EL (cell line): ENCODE measurements at regions not wholly inside any gene's neighbourhood (a gene's known extent, or its start where the extent isn't known, plus 50 kb on each side); places are given as distances from the start of the nearest gene placed in this dataset.

Source experiments
- DNase-seq: peaks from one replicate; pipeline ENCODE4 v3.0.0-alpha.2; 2016

DNA sequence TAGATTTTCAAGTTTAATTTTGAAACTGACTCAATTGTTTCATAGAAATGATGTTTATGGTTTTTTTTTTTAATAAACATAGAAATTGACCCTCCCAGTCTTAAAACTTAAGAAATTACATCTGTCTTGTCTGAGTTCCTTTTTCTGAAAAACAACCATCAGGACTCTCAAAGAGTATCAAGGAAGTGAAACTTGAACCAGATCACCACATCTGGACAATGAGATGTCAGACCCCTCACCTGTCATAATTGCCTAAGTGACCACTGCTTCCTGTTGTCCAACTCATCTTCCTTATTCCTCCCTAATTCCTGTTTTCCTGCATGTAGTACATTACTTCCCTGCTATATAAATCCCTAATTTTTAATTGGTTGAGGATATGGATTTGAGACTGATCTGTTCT, 441.5 kb upstream of the ARHGEF26 start:
- DNase-seq: no peak

DNA sequence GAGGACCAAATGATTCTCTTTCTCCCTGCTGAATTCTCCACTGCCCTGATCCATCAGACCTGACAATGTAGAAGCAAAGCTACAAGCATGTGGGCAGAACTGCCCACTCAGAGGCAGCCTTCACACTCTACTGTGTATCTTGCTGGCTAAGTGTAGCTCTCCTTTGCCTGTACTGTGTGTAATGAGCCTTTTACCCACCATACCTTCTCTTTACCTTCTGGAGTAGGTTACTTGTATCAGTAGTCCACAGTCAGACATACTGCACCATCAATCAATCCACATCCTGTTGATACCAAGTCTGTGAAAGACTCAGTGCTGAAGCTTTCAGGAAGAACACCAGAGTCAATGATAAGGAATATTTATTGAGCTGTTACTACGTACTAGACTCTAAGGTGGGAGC, 440.7 kb upstream of the ARHGEF26 start:
- DNase-seq: no peak

DNA sequence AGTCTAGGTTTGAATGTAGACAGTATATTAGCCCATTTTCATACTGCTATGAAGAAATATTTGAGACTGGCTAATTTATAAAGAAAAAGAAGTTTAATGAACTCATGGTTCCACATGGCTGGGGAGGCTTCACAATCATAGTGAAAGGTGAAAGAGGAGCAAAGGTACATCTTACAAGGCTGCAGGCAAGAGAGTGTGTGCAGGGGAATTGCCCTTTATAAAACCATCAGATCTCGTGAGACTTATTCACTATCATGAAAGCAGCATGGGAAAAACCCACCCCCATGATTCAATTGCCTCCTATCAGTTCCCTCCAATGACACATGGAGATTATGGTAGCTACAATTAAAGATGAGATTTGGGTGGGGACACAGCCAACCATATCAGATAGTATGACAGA, 440.1 kb upstream of the ARHGEF26 start:
- no peak for DNase-seq

DNA sequence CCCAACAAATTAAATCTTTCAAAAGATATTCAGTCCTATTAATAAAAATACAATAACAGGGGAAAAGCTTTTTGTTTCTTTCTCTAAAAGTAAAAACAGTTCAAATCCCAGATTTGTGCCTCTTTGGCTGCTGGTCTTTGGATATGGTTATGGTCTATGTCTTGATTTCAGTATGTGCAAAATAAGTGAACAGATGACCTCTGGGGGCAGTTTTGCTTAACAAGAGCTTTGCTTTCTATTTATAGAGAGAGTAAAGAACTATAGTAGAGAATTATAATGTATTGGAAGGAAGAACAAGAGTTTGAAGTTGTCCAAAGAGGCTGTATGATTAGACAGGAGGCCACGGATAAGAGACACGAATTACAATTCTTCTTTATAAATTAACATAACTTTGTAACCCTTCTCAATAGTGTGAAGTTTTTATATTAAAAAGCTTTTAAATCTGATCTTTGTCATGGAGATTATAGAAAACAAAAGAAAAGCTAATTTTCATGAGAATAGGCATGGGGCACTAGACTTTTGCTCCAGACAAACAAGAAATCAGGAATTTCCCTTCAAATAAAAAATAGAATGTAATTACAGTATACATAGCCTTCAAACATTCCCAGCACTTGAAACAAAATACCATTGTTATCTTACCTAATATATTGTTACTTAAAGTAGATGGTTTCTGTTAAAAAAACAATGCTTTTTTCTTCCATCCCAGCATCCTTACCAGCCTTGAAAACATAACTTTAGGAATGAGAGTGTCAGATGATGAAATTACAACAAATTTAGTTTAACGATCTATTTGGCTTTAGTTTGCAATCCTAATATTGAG, 432.7 kb upstream of the ARHGEF26 start:
- no peak for DNase-seq

DNA sequence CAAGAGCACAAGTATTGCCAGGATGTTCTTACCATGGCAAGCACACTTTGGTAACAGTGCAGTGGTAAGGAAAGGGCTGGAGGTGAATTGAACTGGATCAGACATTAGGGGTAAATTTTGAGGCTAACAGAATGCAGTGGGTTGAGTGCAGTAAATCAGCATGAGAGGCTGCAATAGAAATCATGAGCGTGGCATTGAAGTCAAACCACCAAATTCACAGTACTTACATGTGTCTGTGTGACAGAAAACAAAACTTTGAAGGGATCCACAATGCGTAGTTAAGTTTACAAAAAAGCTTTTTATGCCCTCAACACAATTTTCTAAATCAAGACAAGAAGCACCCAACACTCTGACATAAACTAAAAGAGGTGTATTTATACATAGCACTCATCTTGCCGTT, 428.0 kb upstream of the ARHGEF26 start:
- no peak for DNase-seq

DNA sequence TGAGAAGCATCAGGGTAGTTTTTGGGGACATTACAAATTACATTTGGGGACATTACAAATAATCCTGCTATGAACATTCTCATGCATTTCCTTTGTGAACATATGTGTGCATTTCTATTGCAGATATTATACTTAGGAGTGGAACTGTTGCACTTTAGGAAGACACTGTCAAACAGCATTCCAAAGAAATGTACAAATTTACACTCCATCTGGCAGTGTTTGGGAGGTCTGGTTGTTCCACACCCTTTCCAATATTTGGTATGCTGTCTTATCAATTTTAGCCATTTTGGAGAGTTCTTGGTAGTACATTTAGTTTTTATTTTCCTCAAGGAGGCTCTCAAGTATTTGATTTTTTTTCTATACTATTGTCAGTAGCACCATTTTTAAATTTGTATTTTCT, 419.1 kb upstream of the ARHGEF26 start:
- DNase-seq: no peak

DNA sequence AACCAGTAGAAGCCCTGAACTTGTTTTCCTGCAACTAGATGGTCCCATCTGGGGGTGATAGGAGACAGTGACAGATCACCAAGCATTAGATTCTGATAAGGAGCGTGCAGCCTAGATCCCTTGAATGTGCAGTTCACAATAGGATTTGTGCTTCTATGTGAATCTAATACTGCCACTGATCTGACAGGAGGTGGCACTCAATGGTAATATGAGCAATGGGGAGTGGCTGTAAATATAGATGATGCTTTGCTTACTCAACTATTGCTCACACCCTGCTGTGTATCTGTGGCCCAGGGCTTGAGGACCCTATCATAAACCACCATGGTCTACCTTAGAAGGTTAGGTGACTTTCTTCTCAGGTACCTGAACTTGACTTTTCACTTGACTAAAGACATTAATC, 417.1 kb upstream of the ARHGEF26 start:
- DNase-seq: no peak

DNA sequence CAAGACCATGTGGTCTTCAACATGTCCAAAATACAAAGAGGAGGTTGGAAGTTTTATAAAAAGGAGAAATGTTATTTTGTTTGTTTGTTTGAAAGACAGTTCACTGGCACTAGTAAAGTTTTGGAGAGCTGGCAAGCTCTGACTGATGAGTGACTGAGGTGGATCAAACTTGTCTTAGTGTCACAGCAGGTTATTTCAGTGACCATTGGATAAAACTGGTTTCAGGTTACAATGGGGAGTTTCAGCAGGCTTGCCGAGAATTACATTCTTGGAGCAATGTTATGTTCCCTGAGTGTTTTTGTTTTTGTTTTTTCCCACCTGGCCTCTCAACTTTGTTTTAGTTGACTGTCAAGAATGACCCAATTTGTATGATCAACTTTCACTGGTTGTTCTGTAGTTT, 414.5 kb upstream of the ARHGEF26 start:
- no peak for DNase-seq

DNA sequence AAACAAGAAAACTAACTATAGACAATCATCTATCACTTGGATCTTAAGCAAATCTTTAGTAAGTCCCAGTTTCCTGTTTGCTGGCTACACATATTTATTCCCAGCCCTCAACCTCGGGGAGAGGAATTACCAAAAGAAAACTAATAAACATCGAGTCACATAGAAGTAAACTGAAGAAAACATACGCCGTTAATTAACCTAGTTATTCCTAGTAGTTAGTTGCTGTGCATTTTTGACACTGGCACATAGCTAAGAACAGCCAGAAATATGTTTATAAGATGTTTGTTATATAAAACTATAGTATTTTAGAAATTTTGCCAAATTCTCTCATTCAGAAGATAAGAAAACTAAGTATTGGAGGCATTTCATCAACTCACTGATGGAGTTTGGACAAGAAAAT, 407.2 kb upstream of the ARHGEF26 start:
- no peak for DNase-seq

DNA sequence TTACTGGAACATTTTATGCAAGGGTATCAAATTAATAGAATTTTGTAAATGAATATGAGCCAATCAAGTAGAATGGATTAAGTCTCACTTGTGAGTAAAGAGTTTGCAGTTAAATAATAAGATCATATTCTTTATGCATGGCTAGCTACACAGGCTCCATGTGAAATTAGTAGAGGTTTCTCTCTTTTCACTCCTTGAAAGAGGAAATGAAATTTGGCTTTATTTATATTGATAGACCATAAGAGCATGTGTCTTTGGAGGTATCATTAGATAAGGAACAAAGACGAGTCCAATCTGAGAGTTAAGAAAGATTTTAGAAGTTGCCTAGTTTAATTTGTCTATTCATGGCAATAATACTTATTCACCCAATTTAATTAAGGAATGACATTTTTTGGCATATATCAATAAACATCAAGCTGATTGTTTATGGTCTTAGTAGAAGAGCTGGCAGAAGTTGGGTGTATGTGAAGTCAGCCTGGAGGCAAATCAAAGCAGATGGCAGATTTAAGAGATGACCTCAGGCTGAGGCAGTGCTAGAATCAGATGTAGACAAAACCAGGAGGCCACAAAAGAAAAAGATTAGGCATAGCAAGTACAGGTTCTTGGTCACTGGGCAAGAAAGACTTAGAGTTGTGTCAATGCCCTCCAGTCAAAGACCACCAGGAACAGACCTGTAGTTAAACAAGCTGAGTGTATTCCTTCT, 406.5 kb upstream of the ARHGEF26 start:
- DNase-seq: no peak

DNA sequence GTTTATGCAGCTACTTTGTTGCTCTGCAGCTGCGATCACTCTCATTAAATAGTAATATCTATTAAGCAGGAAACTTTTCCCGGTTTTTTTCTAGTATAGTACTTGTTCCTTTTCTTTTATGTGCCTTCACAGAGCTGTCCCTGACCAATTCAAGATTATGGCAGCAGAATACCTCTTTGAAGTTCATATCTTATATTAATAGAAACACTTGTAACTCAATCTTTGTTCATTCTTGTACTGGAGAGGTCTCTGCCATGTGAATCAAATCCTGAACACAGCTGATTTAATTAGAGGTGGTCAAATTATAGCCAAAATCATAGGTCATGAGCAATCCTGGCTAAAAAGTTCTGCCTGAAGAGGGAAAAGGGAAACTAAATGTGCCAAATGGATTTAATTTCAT, 399.0 kb upstream of the ARHGEF26 start:
- no peak for DNase-seq

DNA sequence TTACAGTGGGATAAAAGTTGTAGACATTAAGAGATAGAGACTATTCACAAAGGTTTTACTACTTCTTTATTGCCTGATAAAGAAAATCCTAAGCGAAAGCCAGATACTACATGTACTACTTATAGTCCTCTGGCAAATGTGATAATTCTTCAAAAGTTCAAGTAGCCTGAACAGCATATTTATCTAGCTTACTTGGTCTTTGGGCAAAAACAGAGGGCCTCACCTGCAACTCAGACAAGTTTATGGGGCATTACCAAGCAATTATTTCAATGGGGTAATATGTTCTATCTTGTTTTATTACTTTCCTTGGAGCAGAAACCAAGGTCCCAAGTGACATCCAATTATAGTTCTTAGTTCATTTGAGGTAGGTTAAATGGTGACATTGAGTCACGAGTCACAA, 390.1 kb upstream of the ARHGEF26 start:
- no peak for DNase-seq

DNA sequence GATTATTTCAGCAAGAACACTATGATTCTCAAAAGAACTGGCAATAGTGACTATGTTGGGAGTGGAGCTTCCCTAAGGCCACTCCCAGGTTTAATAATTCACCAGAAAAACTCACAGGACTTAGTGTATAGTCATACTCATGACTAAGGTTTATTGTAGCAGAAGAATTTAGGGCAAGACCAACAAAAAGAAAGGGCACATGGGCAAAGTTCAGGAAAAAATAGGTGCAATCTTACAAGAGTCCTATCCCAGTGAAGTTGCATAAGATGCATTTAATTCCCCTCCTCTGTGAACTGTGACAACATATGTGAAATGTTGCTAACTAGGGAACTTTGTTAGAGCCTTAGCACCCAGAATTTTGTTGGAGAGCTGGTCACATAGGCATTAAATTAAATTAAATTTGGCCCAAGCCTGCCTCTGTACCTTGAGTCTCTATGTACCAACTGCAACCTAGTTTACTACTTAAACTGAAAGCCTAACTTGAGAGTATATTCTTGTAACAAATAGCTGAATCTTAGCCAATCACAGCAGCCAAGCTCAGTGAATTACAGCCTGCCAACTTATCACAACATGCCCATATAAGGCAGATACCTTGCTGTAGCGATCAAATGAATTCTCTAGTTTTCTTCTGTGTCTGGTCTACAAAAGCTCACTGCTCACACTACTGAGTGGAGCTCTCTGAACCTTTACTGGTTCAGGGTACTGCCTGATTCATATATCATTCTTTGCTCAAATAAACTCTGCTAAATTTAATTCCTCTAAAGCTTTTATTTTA, 386.2 kb upstream of the ARHGEF26 start:
- peak; percentile 1 for DNase-seq

DNA sequence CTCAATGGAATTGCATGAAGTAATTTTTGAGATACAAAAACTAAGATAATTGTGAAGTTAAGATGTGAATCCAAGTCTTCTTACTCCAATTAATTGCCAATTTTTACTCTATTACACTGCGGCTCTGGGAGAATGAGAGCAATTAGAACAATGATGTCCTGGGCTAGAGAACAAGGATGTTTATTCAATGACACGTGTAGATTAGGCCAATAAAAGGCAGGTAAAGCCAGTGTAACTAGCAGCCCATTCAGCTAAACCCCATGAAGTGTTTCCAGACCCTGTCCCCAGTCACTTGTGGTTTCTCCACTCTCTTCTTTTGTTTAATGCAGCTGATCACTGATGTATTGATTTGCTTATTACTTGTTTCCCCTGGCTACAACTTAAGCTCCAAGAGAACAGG, 381.1 kb upstream of the ARHGEF26 start:
- no peak for DNase-seq

DNA sequence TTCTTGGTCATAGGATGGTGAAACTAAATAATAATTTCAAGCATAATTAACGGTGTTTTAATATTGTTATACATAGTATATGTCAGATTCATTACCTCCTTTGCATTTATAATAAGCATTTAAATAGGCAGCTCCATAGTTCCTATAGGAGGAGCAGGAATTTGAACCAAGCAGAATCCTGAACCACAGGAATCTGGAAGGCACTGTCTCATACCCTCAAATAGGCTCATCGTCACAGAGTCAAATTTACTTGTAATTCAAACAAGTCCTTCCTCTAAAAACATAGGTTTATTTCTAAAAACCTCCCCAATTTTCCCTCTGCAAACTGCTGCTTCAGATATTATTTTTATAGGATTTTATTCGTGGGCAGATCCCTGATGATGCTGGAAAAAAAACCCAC, 376.3 kb upstream of the ARHGEF26 start:
- DNase-seq: no peak

DNA sequence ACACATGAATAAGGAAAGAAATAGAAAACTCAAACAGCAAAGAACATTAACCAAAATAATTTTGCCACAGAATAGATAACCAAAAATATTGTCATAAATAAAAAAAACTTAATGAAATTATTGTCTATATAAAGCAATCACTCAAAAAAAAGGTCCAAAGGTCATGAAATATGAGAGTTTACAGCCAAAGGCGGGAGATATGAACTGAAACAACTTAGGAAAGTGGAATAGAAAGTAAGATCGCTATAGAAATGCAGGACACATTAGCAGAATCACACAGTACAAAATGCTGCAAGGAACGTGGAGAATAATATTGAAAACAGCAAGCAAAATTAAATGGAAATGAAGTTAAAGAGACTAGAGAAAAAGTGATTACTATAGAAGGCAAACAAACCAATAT, 375.0 kb upstream of the ARHGEF26 start:
- DNase-seq: no peak

DNA sequence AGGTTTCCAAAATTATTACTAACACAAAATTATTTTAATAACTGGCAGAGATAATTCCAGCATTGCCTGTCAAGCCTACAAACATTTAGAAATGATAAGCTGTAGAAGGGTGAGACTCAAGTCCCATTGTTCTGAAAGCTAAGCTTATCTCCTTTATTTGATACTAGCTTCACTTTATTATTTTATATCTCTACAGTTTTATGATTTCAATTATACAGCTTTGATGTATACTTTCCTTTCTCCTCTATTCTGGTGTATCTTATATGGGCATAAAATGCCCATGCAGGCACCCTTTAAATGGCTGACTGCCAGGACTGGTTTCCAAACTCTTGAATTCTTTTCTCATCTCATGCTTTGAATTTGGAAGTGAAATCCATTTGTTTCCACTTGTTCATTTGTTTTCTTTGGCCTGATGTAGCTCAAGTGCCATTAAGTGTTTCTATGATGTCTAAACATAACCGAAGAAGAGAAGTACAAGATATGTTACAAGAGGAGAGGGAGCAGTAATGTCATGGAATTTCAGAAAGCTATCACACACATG, 372.1 kb upstream of the ARHGEF26 start:
- no peak for DNase-seq

DNA sequence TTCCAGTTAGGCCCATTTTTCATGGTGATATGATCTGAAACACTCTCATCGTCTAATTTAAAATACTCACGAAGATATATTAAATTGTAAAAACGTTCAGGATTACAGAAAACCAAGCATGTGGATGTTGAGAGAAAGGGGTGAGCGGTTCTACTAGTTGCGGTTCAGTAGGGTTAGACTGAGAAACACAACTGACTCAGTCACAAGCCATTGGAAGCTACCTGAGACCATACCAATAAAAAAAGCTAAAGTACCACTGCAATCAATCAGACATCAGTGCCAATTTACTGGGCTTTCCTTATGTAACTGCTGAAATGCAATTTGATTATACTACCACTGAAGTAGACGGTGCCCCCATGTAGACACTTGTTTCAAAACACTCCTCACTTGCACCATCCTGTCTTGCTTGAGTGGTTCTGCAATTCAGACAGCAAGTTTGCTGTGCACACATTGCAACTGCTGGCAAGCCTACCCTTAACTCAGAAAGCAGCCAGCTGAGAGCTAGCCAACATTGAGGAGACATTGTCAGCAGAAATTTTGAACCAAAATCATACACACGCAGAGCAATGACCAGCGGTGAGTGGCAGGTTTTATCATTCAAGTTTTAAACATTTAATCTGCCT, 368.7 kb upstream of the ARHGEF26 start:
- DNase-seq: no peak

DNA sequence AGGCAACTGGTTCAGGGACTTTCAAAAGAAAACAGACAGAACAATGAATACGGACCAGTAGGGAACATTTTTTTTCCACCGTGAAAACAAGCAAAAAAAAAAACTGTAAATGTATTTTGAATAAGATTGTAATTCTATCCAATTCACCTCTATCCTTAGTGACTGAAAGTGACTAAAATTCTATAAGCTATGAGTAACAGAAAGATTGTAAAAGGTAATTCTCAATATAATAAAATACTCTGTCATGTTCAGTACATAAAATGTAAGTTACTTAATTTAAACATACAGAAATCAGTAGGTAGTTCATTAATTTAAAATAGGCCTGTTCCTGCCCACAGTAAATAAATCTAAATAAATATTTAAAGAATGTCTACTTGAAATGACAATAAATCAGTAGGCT, 368.2 kb upstream of the ARHGEF26 start:
- DNase-seq: no peak

DNA sequence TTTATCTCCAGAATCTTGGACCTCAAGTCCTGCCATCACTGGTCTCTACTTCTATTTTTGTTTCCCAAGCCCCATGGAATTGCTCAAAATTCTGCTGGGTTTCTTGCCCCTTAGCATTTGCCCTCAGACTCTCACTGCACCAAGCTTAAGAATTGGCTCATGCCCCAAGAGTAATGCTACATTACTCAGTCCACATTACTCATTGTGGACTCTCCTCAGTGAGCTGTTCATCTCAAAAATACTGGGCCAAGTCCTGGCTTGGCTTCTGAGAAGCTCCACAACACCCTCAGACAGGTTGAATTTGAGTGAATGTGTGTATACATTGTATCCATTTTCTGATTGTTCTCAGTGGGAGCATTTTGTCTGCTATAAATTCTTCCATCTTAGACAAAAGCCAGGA, 364.4 kb upstream of the ARHGEF26 start:
- no peak for DNase-seq

DNA sequence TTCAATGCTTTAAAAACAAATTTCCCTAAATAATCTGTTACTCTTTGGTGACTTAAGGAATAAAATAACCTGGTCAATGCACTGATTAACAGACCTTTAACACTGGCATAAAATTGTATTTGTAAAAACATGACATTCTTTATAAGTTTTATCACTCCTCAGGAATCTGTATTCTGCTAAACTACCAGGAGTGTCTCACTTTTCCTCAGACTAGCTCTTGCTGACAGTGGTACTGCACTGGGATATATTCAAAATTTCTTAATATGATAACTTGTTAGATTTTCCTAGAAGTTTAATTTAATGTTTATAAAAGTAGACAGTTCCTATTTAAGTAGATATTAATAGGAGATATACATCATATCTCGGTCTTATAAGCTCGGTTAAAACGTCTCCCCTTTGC, 363.4 kb upstream of the ARHGEF26 start:
- DNase-seq: no peak

DNA sequence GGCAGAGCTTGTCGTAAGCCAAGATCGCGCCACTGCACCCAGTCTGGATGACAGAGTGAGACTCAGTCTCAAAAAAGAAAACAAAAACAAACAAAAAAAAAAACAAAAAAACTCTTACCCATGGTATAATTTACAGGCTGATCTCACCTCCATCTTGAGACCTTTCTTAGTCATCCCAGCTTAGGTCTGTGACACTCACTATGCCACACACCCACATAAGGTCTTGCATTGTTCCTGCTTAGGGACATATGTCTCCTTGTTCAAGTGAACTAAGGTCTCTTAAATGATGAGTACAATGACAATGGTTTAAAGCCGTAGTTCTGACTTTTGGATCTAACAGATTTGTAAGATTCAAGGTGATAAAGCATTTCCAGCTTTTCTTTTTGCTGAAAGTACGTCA, 360.2 kb upstream of the ARHGEF26 start:
- no peak for DNase-seq
